ENCODE measurements at regions not wholly inside any gene's neighbourhood (a gene's known extent, or its start where the extent isn't known, plus 50 kb on each side); places are given as distances from the start of the nearest gene placed in this dataset.

DNA sequence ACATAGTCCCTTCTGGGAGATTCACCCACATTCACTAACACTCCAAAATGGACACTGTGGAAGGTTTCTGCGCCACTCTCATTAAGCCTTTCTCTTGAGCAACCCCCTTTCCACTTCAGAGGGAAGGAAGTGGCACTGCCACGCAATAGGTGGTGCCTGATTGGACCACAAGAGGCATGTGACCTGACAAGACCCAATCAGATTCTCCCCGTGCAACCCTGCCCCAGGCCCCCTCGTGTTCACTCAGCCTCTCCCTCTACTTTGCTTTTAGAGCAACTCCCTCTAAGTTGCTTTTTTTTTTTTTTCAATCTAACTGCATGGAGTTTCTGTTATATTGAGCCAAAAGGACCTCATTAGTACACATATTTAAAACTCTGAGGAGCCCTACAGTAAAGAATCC lies 158.0 kb downstream of the EN1 start:
- H3K4me3 ChIP-seq (ENCODE audit: low read length), result no peak overlapping the region
- DNase-seq (ENCODE audit: low read depth), result no peak
- TF ChIP-seq, protein P1, sequence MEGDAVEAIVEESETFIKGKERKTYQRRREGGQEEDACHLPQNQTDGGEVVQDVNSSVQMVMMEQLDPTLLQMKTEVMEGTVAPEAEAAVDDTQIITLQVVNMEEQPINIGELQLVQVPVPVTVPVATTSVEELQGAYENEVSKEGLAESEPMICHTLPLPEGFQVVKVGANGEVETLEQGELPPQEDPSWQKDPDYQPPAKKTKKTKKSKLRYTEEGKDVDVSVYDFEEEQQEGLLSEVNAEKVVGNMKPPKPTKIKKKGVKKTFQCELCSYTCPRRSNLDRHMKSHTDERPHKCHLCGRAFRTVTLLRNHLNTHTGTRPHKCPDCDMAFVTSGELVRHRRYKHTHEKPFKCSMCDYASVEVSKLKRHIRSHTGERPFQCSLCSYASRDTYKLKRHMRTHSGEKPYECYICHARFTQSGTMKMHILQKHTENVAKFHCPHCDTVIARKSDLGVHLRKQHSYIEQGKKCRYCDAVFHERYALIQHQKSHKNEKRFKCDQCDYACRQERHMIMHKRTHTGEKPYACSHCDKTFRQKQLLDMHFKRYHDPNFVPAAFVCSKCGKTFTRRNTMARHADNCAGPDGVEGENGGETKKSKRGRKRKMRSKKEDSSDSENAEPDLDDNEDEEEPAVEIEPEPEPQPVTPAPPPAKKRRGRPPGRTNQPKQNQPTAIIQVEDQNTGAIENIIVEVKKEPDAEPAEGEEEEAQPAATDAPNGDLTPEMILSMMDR (conservative IDR thresholded peaks at IDR 0.05; ENCODE audit: low read length), result no peak

- H3K4me3 ChIP-seq (ENCODE audit: low read length), result no peak overlapping the region
- TF ChIP-seq, protein P1 (conservative IDR thresholded peaks at IDR 0.05; ENCODE audit: low read length), result no peak
- no peak for DNase-seq (ENCODE audit: low read depth)
Observed at GRCh38 chr2:118689033-118689432, 158.4 kb downstream of the EN1 start.

- TF ChIP-seq, protein P1 (conservative IDR thresholded peaks at IDR 0.05; ENCODE audit: low read length), result no peak
Observed at GRCh38 chr2:118687698-118688097, 159.8 kb downstream of the EN1 start.

GRCh38 chr2:118687192-118687591 lies 160.3 kb downstream of the EN1 start:
- no peak for DNase-seq (ENCODE audit: low read depth)
- no peak overlapping the region for H3K4me3 ChIP-seq (ENCODE audit: low read length)
- TF ChIP-seq, protein P1 (conservative IDR thresholded peaks at IDR 0.05; ENCODE audit: low read length), result no peak

More at GRCh38 chr2:118687698-118688097, 159.8 kb downstream of the EN1 start:
- no peak overlapping the region for H3K4me3 ChIP-seq (ENCODE audit: low read length)
- peak; percentile 36 for DNase-seq (ENCODE audit: low read depth)

- peak; percentile 75 for DNase-seq (ENCODE audit: low read depth)
- no peak overlapping the region for H3K4me3 ChIP-seq (ENCODE audit: low read length)
- TF ChIP-seq, protein P1 (conservative IDR thresholded peaks at IDR 0.05; ENCODE audit: low read length), result no peak
Observed at GRCh38 chr2:118686346-118686745, 161.1 kb downstream of the EN1 start.

- DNase-seq (ENCODE audit: low read depth), result no peak
- H3K4me3 ChIP-seq (ENCODE audit: low read length), result no peak overlapping the region
- TF ChIP-seq, protein P1 (conservative IDR thresholded peaks at IDR 0.05; ENCODE audit: low read length), result no peak
Observed at GRCh38 chr2:118683460-118683859, 164.0 kb downstream of the EN1 start.

- TF ChIP-seq, protein P1 (conservative IDR thresholded peaks at IDR 0.05; ENCODE audit: low read length), result no peak
- DNase-seq (ENCODE audit: low read depth), result no peak
Observed at GRCh38 chr2:118678985-118679384, 168.5 kb downstream of the EN1 start.

More at GRCh38 chr2:118678985-118679384, 168.5 kb downstream of the EN1 start:
- H3K4me3 ChIP-seq (ENCODE audit: low read length), result no peak overlapping the region
